GM19438 (cell line): ENCODE measurements at regions not wholly inside any gene's neighbourhood (a gene's known extent, or its start where the extent isn't known, plus 50 kb on each side); places are given as distances from the start of the nearest gene placed in this dataset.
"Not testable (repeated sequence)": the region's sequence is repeated elsewhere in the genome, so short reads cannot be mapped to it uniquely, and the experiment has no call there.

Experiments used
- ATAC-seq: cut with Tn5 transposase; IDR thresholded peaks from one replicate; pipeline ENCODE4 v1.9.1; 2021; ENCODE audit warnings: low read depth; ENCODE audit not compliant: unreplicated experiment

GRCh38 chr4:78660559-78660958 is 109.0 kb downstream of the ANXA3 start:
- no peak for ATAC-seq

GRCh38 chr4:78661086-78661690 is 109.6 kb downstream of the ANXA3 start:
- no peak for ATAC-seq

GRCh38 chr4:78661921-78662521 is 110.5 kb downstream of the ANXA3 start:
- peak; percentile 89 for ATAC-seq

- ATAC-seq, result no peak
Observed at GRCh38 chr4:78662658-78663057, 111.1 kb downstream of the ANXA3 start.

- ATAC-seq, result not testable (repeated sequence)
Observed at GRCh38 chr4:78664296-78664695, 111.9 kb upstream of the BMP2K start.

- ATAC-seq, result no peak
Observed at GRCh38 chr4:78665216-78665770, 110.9 kb upstream of the BMP2K start.

GRCh38 chr4:78666830-78667258 is 109.3 kb upstream of the BMP2K start:
- no peak for ATAC-seq

- no peak for ATAC-seq
Observed at GRCh38 chr4:78667325-78667724, 108.8 kb upstream of the BMP2K start.

GRCh38 chr4:78667764-78668163 is 108.4 kb upstream of the BMP2K start:
- ATAC-seq, result peak; percentile 84

GRCh38 chr4:78669453-78669852 is 106.7 kb upstream of the BMP2K start:
- ATAC-seq, result no peak

GRCh38 chr4:78671903-78672815 is 104.0 kb upstream of the BMP2K start:
- ATAC-seq, result no peak

GRCh38 chr4:78673337-78673736 is 102.8 kb upstream of the BMP2K start:
- no peak for ATAC-seq

- ATAC-seq, result no peak
Observed at GRCh38 chr4:78675325-78675724, 100.8 kb upstream of the BMP2K start.

- ATAC-seq, result no peak
Observed at GRCh38 chr4:78682070-78682469, 94.1 kb upstream of the BMP2K start.

GRCh38 chr4:78683352-78683751 is 92.8 kb upstream of the BMP2K start:
- ATAC-seq, result no peak

- no peak for ATAC-seq
Observed at GRCh38 chr4:78684325-78685079, 91.6 kb upstream of the BMP2K start.

GRCh38 chr4:78687818-78688217 is 88.3 kb upstream of the BMP2K start:
- ATAC-seq, result no peak

GRCh38 chr4:78688366-78688765 is 87.8 kb upstream of the BMP2K start:
- ATAC-seq, result no peak

GRCh38 chr4:78689261-78689660 is 86.9 kb upstream of the BMP2K start:
- ATAC-seq, result no peak

GRCh38 chr4:78689700-78690323 is 86.3 kb upstream of the BMP2K start:
- no peak for ATAC-seq
